Memory B cell (primary cell): ENCODE measurements at regions not wholly inside any gene's neighbourhood (a gene's known extent, or its start where the extent isn't known, plus 50 kb on each side); places are given as distances from the start of the nearest gene placed in this dataset.

Experiments used
- ATAC-seq: fragments of 150-1000 bp; cut with Tn5 transposase; 2 replicates; pipeline ENCODE4 v1.10.0; 2021; ENCODE audit warnings: low read depth, mild to moderate bottlenecking, moderate library complexity
- DNase-seq, 2 donors: peaks; one replicate each; pipeline ENCODE4 v3.0.0; 2022; ENCODE audit warnings: low spot score in 2 of 2
- H3K27ac Mint-ChIP-seq: one replicate; pipeline ENCODE4 v1.8.0; 2022; ENCODE audit warnings: mild to moderate bottlenecking, moderate library complexity, mixed read lengths
- H3K27me3 Mint-ChIP-seq: one replicate; pipeline ENCODE4 v1.8.0; 2022; ENCODE audit warnings: mixed read lengths
- H3K36me3 Mint-ChIP-seq: one replicate; pipeline ENCODE4 v1.8.0; 2022; ENCODE audit warnings: mild to moderate bottlenecking, mixed read lengths
- H3K4me1 Mint-ChIP-seq: one replicate; pipeline ENCODE4 v1.8.0; 2022; ENCODE audit warnings: mixed read lengths
- H3K4me3 Mint-ChIP-seq: one replicate; pipeline ENCODE4 v1.8.0; 2022; ENCODE audit warnings: mild to moderate bottlenecking, moderate library complexity, mixed read lengths
- H3K9me3 Mint-ChIP-seq: one replicate; pipeline ENCODE4 v1.8.0; 2022; ENCODE audit warnings: mixed read lengths

DNA sequence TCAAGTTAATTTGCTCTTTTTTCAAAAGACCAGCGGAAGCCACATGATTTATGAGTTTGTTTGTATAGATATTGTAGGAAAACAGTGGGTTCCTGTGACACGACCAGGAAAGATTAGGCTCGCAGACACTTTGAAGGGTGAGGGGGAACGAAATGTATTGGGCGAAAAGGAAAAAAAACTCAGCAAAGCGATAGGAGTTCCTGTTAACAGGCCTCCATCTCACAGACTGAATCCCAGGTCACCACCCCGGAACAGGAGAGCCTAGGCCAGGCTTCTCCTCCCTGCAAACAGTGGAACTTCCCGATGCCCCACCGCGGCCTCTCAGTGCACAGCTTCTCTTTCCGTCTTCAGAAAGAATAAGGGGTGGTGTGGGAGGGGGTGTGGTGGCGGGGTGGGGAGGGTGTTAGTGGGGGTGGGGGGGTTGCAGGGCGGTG is 181.8 kb upstream of the GPRIN3 start:
- Mint-ChIP-seq H3K4me1 (no peaks in the 10 kb centered on the region), H3K9me3 (no peaks in the 10 kb centered on the region), H3K36me3 (no peaks in the 10 kb centered on the region), H3K27me3 (no peaks in the 10 kb centered on the region), H3K27ac (no peak overlapping the region), H3K4me3 (no peak overlapping the region)
- ATAC-seq (no peak), DNase-seq (no peak)

DNA sequence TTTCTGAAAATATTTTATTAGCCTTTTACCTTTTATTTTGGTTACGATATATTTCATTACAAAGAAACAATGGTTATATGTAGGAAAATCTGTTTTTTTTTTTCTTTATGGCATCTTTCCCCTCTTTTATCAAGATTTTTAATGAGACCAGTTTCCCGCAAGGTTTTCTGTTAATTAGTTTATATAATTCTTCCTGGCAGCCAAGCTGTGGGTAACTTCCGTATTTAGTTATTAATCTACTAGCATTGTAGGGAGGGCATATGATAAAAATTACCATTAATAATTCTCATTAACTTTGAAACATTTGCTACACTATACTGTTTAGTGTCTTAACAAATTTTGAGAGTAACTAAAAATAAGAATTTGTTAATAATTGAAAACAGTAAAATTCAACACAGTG is 181.1 kb upstream of the GPRIN3 start:
- Mint-ChIP-seq H3K27ac (no peak overlapping the region), H3K36me3 (no peaks in the 10 kb centered on the region), H3K27me3 (no peaks in the 10 kb centered on the region), H3K9me3 (no peaks in the 10 kb centered on the region), H3K4me1 (no peaks in the 10 kb centered on the region), H3K4me3 (no peak overlapping the region)
- ATAC-seq, result no peak
- DNase-seq, result no peak

DNA sequence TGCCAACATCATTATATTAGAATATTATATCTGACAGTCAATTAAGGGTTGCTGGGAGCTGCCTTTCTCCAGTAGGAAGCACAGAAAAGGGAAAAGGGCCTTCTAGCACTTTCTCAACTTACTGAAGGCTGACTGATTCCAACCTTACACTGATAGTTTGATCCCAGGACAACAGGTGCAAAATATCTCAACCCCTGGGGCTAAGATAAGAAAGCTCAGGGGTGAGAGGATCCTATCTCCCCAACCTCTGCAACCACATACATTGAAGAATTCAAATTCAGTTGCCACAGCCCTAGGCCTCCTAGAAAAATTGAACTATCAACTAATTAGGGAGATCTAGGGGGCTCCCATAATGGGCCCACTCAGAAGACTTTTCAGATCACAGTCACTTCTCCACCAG is 179.1 kb upstream of the GPRIN3 start:
- Mint-ChIP-seq H3K9me3 (no peaks in the 10 kb centered on the region), H3K27me3 (no peaks in the 10 kb centered on the region), H3K27ac (no peak overlapping the region), H3K4me3 (no peak overlapping the region), H3K4me1 (no peaks in the 10 kb centered on the region), H3K36me3 (no peaks in the 10 kb centered on the region)
- ATAC-seq, result no peak
- DNase-seq, result no peak

DNA sequence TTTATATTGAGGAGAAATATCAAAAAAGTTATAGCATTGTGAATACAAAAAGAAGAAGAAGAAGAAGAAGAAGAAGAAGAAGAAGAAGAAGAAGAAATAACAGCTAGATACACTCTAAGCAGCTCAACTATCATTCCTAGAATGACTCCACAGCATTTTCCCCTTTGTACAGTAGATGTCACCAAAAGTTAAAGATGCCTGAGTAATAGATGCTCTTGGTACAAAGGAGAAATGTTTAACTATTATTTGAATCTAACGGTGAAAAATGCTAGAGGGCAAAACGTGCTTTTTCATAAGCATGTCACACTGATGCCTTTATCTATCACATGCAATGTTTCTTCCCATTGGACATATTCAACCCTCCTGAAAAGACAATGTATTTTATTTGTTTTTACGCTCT is 178.4 kb upstream of the GPRIN3 start:
- H3K36me3 Mint-ChIP-seq, result no peaks in the 10 kb centered on the region
- no peak overlapping the region for H3K27ac Mint-ChIP-seq
- DNase-seq, result no peak
- no peak overlapping the region for H3K4me3 Mint-ChIP-seq
- no peaks in the 10 kb centered on the region for H3K4me1 Mint-ChIP-seq
- no peaks in the 10 kb centered on the region for H3K27me3 Mint-ChIP-seq
- peaks cover 1% of the 10 kb centered on the region for H3K9me3 Mint-ChIP-seq
- ATAC-seq, result no peak

DNA sequence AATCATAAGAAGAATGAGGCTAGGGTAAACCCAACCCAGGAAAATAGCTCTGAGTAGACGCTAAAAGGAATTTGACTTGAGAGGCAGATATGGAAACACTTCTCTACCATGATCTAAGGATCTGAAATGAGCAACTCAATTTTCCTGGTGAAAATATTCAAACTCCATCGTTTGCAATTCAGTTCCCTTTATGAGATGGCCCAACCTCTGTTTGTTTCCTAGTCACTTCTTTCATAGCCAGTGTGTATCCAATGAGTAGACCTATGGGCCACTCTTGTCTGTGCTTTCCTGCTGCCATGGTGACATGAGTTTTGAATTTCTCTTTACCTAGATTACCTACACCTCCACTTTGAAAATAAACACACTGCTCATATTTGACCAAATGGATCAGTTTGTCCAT is 176.2 kb upstream of the GPRIN3 start:
- no peak for ATAC-seq
- no peaks in the 10 kb centered on the region for H3K36me3 Mint-ChIP-seq
- peaks cover 6% of the 10 kb centered on the region for H3K9me3 Mint-ChIP-seq
- no peak for DNase-seq
- no peak overlapping the region for H3K4me3 Mint-ChIP-seq
- no peak overlapping the region for H3K27ac Mint-ChIP-seq
- no peaks in the 10 kb centered on the region for H3K4me1 Mint-ChIP-seq
- H3K27me3 Mint-ChIP-seq, result no peaks in the 10 kb centered on the region

DNA sequence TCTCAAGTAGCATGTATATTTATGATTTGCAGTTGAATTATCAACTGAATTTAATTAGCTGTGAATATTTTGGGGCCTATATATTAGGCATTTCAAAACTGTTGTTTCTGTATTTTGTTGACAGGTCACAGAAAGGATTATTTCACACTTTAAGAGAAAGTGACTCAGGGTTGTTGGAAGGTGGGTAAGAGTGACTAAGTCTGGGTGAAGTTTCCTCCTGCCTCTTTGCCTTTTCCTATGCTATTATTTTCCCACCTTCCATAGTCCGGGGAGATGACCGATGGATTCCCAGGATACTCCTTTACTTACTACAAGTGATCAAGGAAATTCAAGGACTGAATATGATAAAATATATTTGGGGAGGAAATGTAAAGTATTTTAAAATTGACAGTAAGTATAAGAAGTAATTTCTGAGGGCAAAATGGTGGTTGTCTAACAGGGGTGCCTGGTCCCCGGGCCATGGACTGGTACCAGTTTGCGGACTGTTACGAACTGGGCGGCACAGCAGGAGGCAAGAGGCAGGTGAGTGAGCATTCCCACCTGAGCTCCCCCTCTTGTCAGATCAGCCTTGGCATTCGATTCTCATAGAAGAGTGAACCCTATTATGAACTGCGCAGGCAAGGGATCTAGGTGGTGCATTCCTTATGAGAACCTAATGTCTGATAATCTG is 175.5 kb upstream of the GPRIN3 start:
- Mint-ChIP-seq H3K36me3 (no peaks in the 10 kb centered on the region), H3K4me3 (no peak overlapping the region), H3K27ac (no peak overlapping the region), H3K9me3 (peaks cover 8% of the 10 kb centered on the region), H3K27me3 (peaks cover 4% of the 10 kb centered on the region), H3K4me1 (no peaks in the 10 kb centered on the region)
- DNase-seq, result no peak
- ATAC-seq, result no peak

DNA sequence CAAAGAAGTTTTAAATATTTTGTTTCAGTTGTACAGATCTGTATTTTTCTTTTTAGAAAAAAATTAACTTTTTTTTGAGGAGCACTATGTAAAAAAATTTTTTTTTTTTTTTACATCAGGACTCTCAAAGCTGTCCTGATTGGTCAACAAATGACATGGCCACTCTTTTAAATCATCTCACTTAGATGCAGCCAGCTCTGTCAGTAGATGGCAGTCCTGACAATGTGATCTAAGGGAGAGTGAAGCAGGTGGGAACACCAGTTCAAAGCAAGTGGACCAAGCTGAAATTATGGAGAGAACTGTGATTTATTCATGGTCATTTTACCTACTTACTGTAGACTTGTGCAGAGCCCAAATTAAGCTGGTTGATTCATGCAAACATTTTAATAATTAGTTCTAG is 174.7 kb upstream of the GPRIN3 start:
- Mint-ChIP-seq H3K9me3 (peaks cover 8% of the 10 kb centered on the region), H3K36me3 (no peaks in the 10 kb centered on the region), H3K27ac (no peak overlapping the region), H3K27me3 (peaks cover 4% of the 10 kb centered on the region), H3K4me1 (no peaks in the 10 kb centered on the region), H3K4me3 (no peak overlapping the region)
- no peak for DNase-seq
- ATAC-seq, result no peak

DNA sequence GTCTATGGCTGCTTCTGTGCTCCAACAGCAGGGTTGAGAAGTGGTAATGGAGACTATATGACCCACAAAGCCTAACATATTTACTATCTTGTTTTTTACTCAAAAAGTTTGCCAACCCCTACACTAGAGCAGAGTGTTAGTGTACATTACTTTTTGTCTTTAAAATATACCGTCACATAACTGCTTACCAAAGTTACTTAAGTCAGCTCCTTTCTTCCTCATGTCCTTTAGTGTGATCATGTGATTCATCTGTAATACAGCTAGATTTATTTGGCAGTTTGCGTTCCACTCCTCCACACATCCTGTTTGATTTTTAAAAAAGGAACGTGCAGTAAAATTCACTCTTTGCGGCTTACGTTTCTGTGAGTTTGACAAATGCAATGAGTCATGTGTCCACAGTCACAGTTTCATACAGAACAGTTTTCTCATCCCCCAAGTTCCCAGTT is 162.4 kb upstream of the GPRIN3 start:
- Mint-ChIP-seq H3K4me3 (no peak overlapping the region), H3K27me3 (peaks cover 1% of the 10 kb centered on the region), H3K36me3 (no peaks in the 10 kb centered on the region), H3K27ac (peak overlapping the region; percentile 11), H3K9me3 (no peaks in the 10 kb centered on the region), H3K4me1 (peaks cover 7% of the 10 kb centered on the region)
- ATAC-seq, result peak; percentile 24
- no peak for DNase-seq

DNA sequence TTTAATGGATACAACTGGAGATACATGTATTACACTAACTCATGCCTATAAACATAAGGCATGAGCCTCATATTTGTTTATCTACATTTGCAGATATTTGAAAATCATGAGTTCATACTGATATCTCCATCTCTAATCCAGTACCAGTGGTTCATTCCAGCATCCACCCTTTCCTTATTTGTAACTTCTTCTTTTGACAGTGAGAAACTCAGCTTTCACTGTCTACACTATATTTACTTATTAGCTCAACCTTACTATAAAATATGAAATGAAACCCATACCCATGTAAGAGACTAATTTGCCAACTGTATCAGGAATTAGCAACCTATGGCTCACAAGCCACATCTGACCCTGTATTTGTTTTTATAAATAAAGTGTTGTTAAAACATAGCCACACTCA is 161.9 kb upstream of the GPRIN3 start:
- no peak for ATAC-seq
- peaks cover 1% of the 10 kb centered on the region for H3K27me3 Mint-ChIP-seq
- DNase-seq, result no peak
- H3K27ac Mint-ChIP-seq, result peak overlapping the region; percentile 11
- peaks cover 7% of the 10 kb centered on the region for H3K4me1 Mint-ChIP-seq
- H3K9me3 Mint-ChIP-seq, result no peaks in the 10 kb centered on the region
- no peak overlapping the region for H3K4me3 Mint-ChIP-seq
- no peaks in the 10 kb centered on the region for H3K36me3 Mint-ChIP-seq

DNA sequence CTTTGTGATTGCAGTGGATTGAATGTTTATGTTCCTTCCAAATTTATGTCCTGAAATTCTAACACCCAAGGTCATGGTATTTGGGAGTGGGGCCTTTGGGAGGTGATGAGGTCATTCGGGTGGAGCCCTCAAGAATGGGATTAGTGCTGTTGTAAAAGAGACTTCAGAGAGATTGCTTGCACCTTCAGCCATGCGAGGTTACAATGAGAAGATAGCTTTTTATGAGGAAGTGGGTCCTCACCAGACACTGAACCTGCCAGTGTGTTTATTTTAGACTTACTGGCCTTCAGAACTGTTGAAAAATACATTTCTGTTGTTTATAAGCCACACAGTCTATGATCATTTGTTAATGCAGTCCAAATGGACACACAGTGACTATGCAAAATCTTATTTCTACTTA is 161.0 kb upstream of the GPRIN3 start:
- no peak for DNase-seq
- Mint-ChIP-seq H3K27me3 (peaks cover 1% of the 10 kb centered on the region), H3K9me3 (no peaks in the 10 kb centered on the region), H3K27ac (no peak overlapping the region), H3K4me1 (peaks cover 7% of the 10 kb centered on the region), H3K36me3 (no peaks in the 10 kb centered on the region), H3K4me3 (no peak overlapping the region)
- ATAC-seq, result no peak

DNA sequence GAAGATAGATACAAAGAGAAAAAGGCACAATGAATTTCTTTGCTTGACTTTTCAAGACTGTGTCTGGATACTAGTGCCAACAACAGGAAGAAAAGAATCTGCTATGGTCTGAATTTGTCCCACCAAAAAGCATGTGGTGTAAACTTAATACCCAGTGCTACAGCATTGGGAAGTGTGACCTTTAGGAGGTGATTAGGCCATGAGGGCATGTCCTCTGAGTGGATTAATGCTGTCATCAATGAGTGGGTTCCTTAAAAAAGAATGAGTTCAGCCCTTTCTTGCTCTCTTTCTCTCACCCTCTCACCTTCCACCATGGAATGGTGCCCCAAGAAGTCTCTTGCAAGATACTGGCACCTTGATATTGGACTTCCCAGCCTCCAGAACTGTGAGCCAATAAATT is 155.7 kb upstream of the GPRIN3 start:
- H3K4me3 Mint-ChIP-seq, result no peak overlapping the region
- ATAC-seq (no peak), DNase-seq (no peak)
- H3K27me3 Mint-ChIP-seq, result peaks cover 6% of the 10 kb centered on the region
- no peak overlapping the region for H3K27ac Mint-ChIP-seq
- no peaks in the 10 kb centered on the region for H3K4me1 Mint-ChIP-seq
- H3K9me3 Mint-ChIP-seq, result no peaks in the 10 kb centered on the region
- no peaks in the 10 kb centered on the region for H3K36me3 Mint-ChIP-seq

DNA sequence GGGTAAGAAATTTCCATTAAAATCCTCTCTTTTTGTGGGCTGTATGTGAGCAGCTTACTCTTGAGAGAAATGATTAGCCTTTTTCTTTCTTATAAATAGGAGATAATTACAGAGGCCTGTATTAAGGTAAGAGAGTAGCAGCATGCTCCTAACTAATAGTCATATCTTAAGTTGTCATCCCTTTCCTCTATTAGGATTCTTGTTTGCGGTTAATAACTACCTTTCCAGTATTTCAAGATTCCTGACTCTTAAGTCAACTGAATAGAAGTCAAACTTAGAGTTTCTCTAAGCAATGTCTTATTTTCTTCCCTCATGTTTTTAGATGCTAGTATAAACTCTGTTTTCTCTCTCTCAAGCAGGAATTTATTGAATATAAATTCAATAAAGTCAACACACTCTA is 139.9 kb upstream of the GPRIN3 start:
- no peaks in the 10 kb centered on the region for H3K27me3 Mint-ChIP-seq
- DNase-seq (no peak), ATAC-seq (no peak)
- H3K4me3 Mint-ChIP-seq, result no peak overlapping the region
- H3K4me1 Mint-ChIP-seq, result no peaks in the 10 kb centered on the region
- peaks cover 7% of the 10 kb centered on the region for H3K36me3 Mint-ChIP-seq
- H3K27ac Mint-ChIP-seq, result no peak overlapping the region
- H3K9me3 Mint-ChIP-seq, result peaks cover 8% of the 10 kb centered on the region

DNA sequence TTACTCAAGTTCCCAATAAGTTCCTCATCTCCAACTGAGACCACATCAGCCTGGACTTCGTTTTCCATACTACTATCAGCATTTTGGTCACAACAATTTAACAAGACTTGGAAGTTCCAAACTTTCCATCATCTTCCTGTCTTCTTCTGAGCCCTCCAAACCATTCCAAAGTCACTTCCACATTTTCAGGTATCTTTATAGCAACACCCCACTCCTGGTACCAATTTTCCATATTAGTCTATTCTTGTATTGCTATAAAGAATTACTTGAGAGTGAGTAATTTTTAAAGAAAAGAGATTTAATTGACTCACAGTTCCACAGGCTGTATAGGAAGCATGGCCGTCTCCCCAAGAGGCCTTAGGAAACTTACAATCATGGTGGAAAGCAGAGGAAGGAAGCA is 138.6 kb upstream of the GPRIN3 start:
- no peak overlapping the region for H3K27ac Mint-ChIP-seq
- H3K36me3 Mint-ChIP-seq, result peaks cover 7% of the 10 kb centered on the region
- no peak for ATAC-seq
- no peak overlapping the region for H3K4me3 Mint-ChIP-seq
- H3K9me3 Mint-ChIP-seq, result peaks cover 8% of the 10 kb centered on the region
- no peaks in the 10 kb centered on the region for H3K27me3 Mint-ChIP-seq
- no peaks in the 10 kb centered on the region for H3K4me1 Mint-ChIP-seq
- DNase-seq, result no peak

DNA sequence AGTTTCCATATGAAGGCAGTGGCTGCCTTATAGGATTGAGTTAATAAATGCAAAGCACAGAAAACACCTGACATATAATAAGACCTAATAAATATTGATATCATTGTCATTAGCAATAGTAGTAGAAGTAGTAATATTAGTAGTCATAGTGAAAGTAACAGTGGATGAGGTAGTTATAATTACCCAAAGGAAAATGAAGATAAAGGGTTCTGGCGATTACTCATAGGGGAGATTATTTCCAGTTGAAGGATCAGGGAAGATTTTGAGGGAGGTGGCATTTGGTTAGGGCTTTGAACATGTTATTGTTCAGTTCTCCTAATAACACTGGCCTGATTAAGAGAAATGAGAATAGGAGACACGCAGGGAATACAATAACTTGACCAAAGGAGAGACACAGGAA is 131.9 kb upstream of the GPRIN3 start:
- ATAC-seq, result no peak
- DNase-seq, result no peak
- no peak overlapping the region for H3K4me3 Mint-ChIP-seq
- no peak overlapping the region for H3K27ac Mint-ChIP-seq
- H3K36me3 Mint-ChIP-seq, result no peaks in the 10 kb centered on the region
- no peaks in the 10 kb centered on the region for H3K9me3 Mint-ChIP-seq
- peaks cover 7% of the 10 kb centered on the region for H3K4me1 Mint-ChIP-seq
- H3K27me3 Mint-ChIP-seq, result no peaks in the 10 kb centered on the region

DNA sequence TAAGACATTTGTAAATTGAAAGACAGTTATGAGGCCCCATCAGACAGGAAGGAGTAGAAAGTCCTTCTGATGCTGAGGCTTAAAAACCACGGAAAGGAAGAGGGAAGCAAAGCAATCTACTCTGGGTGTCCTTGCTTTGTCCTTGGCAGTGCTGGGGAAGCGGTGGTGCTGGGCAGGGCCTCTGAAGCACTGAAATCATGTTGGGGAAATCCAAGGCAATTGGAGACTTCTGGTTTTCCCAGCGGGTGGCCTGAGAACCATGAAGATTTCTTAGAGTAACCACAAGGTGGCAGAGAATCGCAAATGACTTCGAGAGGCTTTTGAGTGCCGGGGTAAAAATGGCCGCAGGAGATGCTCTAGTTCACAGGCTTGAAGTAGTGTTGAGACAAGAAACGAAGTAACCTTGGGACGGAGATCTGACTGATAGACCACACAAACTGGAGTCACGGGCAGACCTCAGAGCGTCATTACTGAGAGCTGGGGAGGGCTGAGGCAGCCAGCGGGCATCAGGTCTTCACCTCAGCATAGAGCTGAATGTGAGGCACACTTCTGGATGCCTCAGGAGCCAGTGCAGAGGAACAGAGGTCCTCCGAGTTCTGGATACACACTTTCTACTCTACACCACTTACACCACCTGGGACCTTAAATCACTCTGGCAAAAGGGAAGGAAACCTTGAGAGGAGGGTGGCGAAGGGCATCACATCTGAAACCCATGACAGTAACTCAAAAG is 130.7 kb upstream of the GPRIN3 start:
- peaks cover 7% of the 10 kb centered on the region for H3K4me1 Mint-ChIP-seq
- DNase-seq, result peak; percentile 27 to 30
- ATAC-seq, result peak; percentile 80
- no peaks in the 10 kb centered on the region for H3K9me3 Mint-ChIP-seq
- H3K4me3 Mint-ChIP-seq, result peak overlapping the region; percentile 39
- no peaks in the 10 kb centered on the region for H3K36me3 Mint-ChIP-seq
- H3K27ac Mint-ChIP-seq, result peak overlapping the region; percentile 8
- no peaks in the 10 kb centered on the region for H3K27me3 Mint-ChIP-seq
